Pancreas (tissue), 10 donors: ENCODE measurements at regions not wholly inside any gene's neighbourhood (a gene's known extent, or its start where the extent isn't known, plus 50 kb on each side); places are given as distances from the start of the nearest gene placed in this dataset.

Experiments
- ATAC-seq, 4 donors: fragments of 200-7000 bp; cut with Tn5 transposase; one replicate each; pipeline versions ENCODE4 v1.8.0 to v1.9.1; 2020; ENCODE audit warnings: mild to moderate bottlenecking in 4 of 4, moderate library complexity in 4 of 4
- DNase-seq, 6 donors: peaks; one replicate each; pipeline ENCODE4 v3.0.0-alpha.2; 2020
- FAIRE-seq: peaks from 2 replicates; lab custom pipeline; 2012; peaks lifted over from hg19 to GRCh38; lab: Jason Lieb, UNC
- H3K27ac ChIP-seq, 4 donors: fragments of 200-600 bp; sonication (generic); 1 replicate in 3 of 4; 2 replicates in 1 of 4; pipeline versions ENCODE4 v1.5.0 to v1.8.0; 2020
- H3K27me3 ChIP-seq, 4 donors: fragments of 200-600 bp; one replicate each; pipeline ENCODE4 v1.8.0; 2021
- H3K36me3 ChIP-seq, 3 donors: fragments of 200-600 bp; sonication (generic) in 1 of 3; one replicate each; pipeline versions ENCODE4 v1.5.0 to v1.8.0; 2020 to 2021
- H3K4me1 ChIP-seq, 3 donors: fragments of 200-600 bp; one replicate each; pipeline ENCODE4 v1.8.0; 2021
- H3K4me3 ChIP-seq, 4 donors: fragments of 200-600 bp; sonication (generic) in 2 of 4; one replicate each; pipeline versions ENCODE4 v1.5.0 to v1.8.0; 2020 to 2021
- H3K9me3 ChIP-seq, 4 donors: fragments of 200-600 bp; one replicate each; pipeline ENCODE4 v1.8.0; 2021
- CTCF ChIP-seq, 4 donors: fragments of 200-600 bp; sonication (generic) in 3 of 4; IDR thresholded peaks; one replicate each; pipeline versions ENCODE4 v1.5.0 to v1.8.0; 2021; ENCODE audit warnings: antibody characterized with exemption in 4 of 4
- WGBS, 2 donors: extraction: QIAGEN DNeasy Blood & Tissue Kit; methylation state at CpG; one replicate each; pipeline ENCODE4 v1.1.7; 2013; 5-methylcytosine and 5-hydroxymethylcytosine counted together
- intact Hi-C, 3 donors: fragments of 100-400 bp; cut with DNase I; formaldehyde crosslinking; loops; one replicate each; pipeline versions ENCODE4 v1.11.1 to v1.14.2; 2022
- donor health status: healthy with polysubstance abuse.
- donor health status: DM: no; HTN: no; CAD: no; lungs with moderate emphysema.
- donor health status: DM: no; HTN: no; CAD: no.
- donor health status: control.
- donor health status: control.
- donor health status: Bipolar disorder and iron deficiency.
- donor health status: DM: yes; HTN: yes; CAD: no.
- donor health status: DM: no; HTN: no; CAD: no.
- donor health status: DM: no; HTN: no; CAD: no.
- donor health status: DM: yes; HTN: yes; CAD: no.

DNA sequence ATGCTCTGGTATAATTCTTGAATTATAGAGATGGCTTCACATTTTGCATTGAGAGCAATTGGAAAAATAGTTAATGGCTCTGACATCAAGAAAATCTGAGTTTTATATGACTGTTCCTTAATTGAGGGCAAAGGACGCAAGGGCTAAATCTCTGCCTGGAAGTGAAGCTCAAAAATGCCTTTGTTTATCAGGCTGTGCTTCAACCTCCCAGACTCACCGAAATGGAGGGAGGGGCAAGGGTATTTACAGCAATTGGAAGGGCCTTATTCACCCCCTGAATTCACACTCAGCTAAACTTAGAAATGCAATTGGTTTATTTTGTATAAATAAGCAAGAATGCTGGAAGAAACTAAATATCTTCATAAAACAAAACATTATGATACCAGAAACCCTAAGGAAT, 737.2 kb upstream of the MMS22L start:
- Histone ChIP-seq H3K4me1 (no peaks in the 10 kb centered on the region), H3K36me3 (no peaks in the 10 kb centered on the region), H3K4me3 (no peak overlapping the region), H3K27ac (no peak overlapping the region), H3K9me3 (no peaks in the 10 kb centered on the region), H3K27me3 (peaks cover 0 to 2% (median 0%) of the 10 kb centered on the region in 4 donors)
- ATAC-seq (no peak), DNase-seq (no peak), FAIRE-seq (no peak)
- intact Hi-C loops = no loop called here
- no peak for TF ChIP-seq CTCF (IDR thresholded peaks at IDR 0.05)
- 27 to 32% methylated on average over 2 of the region's 2 CpGs for WGBS, 2 donors

GRCh38 chr6:98024359-98024758, 741.3 kb upstream of the MMS22L start:
- TF ChIP-seq CTCF (IDR thresholded peaks at IDR 0.05) = no peak
- ATAC-seq (no peak), DNase-seq (no peak), FAIRE-seq (no peak)
- no peaks in the 10 kb centered on the region for H3K4me1 ChIP-seq
- 40 to 49% methylated on average over 2 of the region's 2 CpGs for WGBS, 2 donors
- no peak overlapping the region for H3K27ac ChIP-seq
- H3K4me3 ChIP-seq = no peak overlapping the region
- H3K27me3 ChIP-seq = peaks cover 0 to 2% (median 0%) of the 10 kb centered on the region in 4 donors
- no peaks in the 10 kb centered on the region for H3K9me3 ChIP-seq
- intact Hi-C loops = no loop called here
- H3K36me3 ChIP-seq = no peaks in the 10 kb centered on the region

GRCh38 chr6:98027898-98028297, 744.9 kb upstream of the MMS22L start:
- DNase-seq = no peak
- Histone ChIP-seq H3K36me3 (no peaks in the 10 kb centered on the region), H3K9me3 (no peaks in the 10 kb centered on the region), H3K4me1 (no peaks in the 10 kb centered on the region), H3K4me3 (no peak overlapping the region), H3K27me3 (peaks cover 0 to 2% (median 0%) of the 10 kb centered on the region in 4 donors), H3K27ac (no peak overlapping the region)
- intact Hi-C loops = no loop called here
- FAIRE-seq = no peak
- no peak for ATAC-seq
- no peak for TF ChIP-seq CTCF (IDR thresholded peaks at IDR 0.05)
- WGBS, 2 donors = 43 to 62% methylated on average over 2 of the region's 2 CpGs

DNA sequence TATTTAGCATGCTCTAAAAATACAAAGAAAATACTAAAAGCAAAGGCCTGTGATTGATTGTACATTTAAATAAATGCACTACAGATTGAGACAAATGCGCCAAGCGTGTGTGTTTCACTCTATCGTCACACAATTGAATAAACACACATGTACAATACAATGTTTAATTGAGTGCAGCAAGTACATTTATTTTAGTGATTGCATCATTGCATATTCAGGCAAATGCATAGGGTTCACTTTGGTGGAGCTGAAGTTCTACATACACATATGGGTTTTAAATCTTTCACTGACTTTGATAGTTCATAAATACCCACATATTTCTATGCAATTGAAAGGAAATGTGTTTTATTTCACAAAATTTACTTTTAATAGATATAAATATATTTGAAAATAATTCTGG, 750.6 kb upstream of the MMS22L start:
- Histone ChIP-seq H3K4me3 (no peak overlapping the region), H3K27me3 (no peaks in the 10 kb centered on the region), H3K36me3 (no peaks in the 10 kb centered on the region), H3K27ac (no peak overlapping the region), H3K9me3 (no peaks in the 10 kb centered on the region), H3K4me1 (no peaks in the 10 kb centered on the region)
- FAIRE-seq (no peak), DNase-seq (no peak), ATAC-seq (no peak)
- WGBS, 2 donors = 79 to 81% methylated on average over 3 of the region's 3 CpGs
- intact Hi-C loops = no loop called here
- no peak for TF ChIP-seq CTCF (IDR thresholded peaks at IDR 0.05)

DNA sequence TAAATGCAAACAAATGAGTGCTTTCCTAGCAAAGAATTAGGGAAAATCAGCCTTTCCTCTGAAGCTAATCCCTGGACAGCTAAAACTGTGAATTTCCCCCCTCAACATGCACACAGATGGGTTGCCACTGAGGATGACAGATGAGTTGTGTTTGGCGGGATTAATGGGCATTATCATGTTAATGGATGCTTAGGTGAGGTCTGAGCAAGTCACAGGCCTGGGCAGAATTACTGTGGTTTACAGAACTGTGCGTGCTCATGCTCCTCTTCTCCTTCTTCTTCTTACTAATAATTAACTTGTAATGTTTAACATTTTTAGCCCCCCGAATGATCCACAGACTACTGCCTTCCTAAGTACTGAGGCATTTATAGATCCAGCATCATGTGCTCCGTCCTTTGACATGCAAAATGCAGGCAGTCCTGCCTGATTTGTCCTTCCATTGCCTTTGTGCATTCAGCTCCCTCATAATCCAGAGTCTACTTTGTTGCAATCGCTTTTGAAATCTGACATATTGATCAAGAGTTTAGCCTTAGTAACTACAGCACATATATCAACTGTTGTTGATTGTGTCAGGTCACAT, 753.4 kb upstream of the MMS22L start:
- 10 to 14% methylated on average over 5 of the region's 5 CpGs for WGBS, 2 donors
- Histone ChIP-seq H3K27ac (no peak overlapping the region), H3K9me3 (no peaks in the 10 kb centered on the region), H3K27me3 (no peaks in the 10 kb centered on the region), H3K4me3 (no peak overlapping the region), H3K36me3 (no peaks in the 10 kb centered on the region), H3K4me1 (no peaks in the 10 kb centered on the region)
- FAIRE-seq = no peak
- DNase-seq = no peak
- intact Hi-C loops = no loop called here
- ATAC-seq = no peak
- no peak for TF ChIP-seq CTCF (IDR thresholded peaks at IDR 0.05)
